GM12865 (cell line): ENCODE measurements at regions not wholly inside any gene's neighbourhood (a gene's known extent, or its start where the extent isn't known, plus 50 kb on each side); places are given as distances from the start of the nearest gene placed in this dataset.
A peak's percentile ranks its signal among the peaks of the same experiment; 100 is the strongest.

ENCODE experiments used
- DNase-seq: peaks from one replicate; pipeline ENCODE4 v3.0.0; 2010; ENCODE audit warnings: low read depth
- H3K4me3 ChIP-seq: 2 replicates; pipeline ENCODE4 v1.5.1; 2011; ENCODE audit warnings: mild to moderate bottlenecking, low read depth, low read length, control low read depth
- TF ChIP-seq, protein P1 (sequence below): IDR thresholded peaks from 2 replicates; pipeline ENCODE4 v1.5.1; 2011; ENCODE audit warnings: low read length, control low read depth, low read depth, inconsistent platforms; ENCODE audit not compliant: insufficient read depth; ENCODE audit errors: missing control alignments

DNA sequence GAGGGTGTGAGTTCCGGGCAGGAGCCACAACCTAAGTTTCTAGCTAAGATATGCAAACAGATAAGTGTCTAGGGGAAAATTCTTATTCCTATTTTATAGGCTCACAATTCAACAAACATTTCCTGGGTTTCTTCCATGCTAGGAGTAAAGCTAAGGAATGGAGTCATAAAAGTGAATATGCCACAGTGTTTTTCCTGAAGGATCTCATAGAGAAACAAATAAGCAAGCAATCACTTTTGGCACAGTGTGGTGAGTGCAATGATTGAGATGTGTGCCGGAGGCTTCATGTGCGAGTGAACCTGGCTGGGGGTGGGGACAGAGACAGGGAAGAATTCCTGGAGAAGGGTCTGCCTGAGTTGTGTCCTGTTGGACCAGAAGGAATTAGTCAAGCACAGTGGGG is 147.4 kb downstream of the TENT5C start:
- no peak overlapping the region for H3K4me3 ChIP-seq
- TF ChIP-seq, protein P1, sequence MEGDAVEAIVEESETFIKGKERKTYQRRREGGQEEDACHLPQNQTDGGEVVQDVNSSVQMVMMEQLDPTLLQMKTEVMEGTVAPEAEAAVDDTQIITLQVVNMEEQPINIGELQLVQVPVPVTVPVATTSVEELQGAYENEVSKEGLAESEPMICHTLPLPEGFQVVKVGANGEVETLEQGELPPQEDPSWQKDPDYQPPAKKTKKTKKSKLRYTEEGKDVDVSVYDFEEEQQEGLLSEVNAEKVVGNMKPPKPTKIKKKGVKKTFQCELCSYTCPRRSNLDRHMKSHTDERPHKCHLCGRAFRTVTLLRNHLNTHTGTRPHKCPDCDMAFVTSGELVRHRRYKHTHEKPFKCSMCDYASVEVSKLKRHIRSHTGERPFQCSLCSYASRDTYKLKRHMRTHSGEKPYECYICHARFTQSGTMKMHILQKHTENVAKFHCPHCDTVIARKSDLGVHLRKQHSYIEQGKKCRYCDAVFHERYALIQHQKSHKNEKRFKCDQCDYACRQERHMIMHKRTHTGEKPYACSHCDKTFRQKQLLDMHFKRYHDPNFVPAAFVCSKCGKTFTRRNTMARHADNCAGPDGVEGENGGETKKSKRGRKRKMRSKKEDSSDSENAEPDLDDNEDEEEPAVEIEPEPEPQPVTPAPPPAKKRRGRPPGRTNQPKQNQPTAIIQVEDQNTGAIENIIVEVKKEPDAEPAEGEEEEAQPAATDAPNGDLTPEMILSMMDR, result no peak
- DNase-seq, result no peak

DNA sequence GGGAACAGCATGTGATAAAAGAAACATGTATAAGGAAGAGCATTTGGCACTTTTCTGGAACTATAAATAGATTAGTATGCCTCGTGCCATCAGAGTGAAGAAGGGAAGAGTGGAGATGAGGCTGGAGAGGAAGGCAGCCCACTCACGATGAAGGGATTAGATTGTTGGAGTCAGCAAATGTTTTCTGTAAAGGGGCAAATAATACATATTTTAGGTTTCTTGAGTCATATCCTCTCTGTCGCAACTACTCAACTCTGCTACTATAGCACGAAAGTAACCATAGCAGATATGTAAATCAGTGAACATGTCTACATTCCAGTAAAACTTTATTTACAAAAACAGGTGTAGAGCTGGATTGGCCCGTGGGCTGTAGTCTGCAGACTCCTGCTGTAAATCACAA is 147.8 kb downstream of the TENT5C start:
- TF ChIP-seq, protein P1, result no peak
- no peak overlapping the region for H3K4me3 ChIP-seq
- DNase-seq, result no peak

DNA sequence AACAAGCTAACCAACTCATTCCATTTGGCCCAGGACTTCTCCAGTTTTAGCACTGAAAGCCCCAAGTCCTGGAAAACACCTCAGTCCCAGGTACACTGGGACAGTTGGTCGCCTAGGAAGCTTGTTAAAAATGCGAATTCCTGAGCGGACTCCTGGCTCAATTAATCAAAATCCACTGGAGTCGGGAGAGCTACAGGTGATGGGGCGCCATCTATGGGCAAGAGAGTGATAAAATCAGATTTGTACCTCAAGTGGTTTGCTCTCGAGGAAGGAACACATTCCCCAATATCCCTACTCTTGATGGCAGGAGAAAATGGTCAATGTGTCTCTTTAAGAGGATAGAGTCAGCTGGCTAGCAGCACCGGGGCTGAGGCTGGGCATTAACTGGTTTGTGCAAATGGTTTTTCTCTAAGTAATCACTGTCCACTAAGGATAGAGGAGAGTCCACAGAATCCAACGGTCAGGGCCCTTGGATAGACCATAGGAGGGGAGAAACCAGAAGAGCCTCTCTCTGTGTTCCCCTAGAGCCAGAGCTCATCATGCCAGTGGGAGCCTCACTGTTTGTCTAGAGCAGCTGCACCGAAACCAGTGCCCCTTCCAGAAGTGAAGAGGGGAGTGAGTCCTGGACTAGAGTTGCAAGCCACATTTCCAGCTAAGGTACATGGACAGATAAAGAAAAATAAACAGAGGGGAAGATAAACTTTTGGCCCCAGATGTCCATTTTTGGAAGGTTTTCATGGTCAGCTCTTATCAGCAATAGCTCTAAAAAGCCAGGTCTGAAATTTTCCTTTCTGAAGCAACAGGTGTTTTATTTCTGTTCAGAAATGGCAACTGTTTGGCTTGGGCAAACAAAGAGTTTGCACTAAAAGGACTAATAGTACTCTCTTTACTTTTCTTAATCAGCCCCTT is 148.5 kb downstream of the TENT5C start:
- no peak overlapping the region for H3K4me3 ChIP-seq
- TF ChIP-seq, protein P1, result peak; percentile 67
- DNase-seq, result peak; percentile 59

DNA sequence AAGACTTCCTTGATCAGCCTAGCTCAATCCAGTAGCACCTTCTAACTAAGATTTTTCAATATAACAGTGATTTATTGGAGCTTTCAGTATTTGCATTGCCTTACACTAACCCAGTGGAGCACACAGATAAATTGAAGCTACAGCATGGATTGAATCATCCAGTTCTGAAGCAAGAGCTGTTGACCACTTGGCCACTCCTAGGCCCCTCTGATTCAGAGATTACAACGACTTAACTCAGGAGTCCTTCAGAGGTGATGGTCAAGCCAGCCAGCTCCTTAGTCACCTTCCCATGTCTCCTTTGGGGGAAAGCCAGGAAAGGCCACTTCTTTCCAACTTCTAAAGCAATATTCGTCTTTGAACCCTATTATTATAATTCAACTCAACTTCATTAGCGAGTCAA is 151.8 kb downstream of the TENT5C start:
- TF ChIP-seq, protein P1, result no peak
- no peak for DNase-seq
- no peak overlapping the region for H3K4me3 ChIP-seq

DNA sequence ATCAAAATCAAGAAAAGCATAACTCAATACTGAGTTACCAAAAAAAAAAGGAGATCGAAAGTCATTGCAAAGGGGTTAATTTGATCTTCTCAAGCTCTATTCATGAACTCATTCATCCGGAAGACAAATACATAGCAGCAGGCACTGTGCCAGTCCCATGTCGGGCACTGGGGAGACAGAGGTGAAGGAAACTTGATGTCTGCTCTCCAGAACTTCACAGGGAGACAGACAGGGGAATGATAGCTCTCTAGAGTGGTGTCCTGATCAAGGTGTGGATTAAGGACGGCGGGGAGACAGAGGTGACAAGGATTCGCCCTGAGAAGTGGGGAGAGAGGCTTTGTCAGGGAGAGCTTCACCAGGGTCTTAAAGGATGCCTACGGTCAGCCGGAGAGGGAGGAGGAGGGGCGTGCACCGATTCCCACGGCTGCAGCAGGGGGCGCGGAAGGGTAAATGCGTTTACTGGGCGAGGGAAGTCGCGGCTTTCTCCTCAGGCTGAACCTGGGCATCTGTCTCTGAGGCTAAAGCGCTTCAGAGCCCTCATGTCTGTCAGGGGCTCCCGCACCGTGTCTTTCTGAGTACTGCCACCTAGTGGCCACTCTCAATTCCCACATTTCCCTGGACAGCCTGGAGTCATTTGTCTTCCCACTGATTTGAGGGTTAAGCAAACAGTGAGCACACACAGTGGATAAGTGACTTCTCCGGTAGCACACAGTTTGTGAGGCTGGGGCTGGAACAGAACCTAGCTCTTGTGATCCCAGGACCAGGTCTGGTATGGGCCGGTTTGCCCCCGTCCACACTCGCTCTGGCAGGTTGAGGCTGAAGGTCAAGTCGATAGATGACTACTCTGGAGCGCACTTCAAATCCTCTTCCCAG is 152.8 kb downstream of the TENT5C start:
- DNase-seq, result peak; percentile 74
- TF ChIP-seq, protein P1, result peak; percentile 75
- no peak overlapping the region for H3K4me3 ChIP-seq

DNA sequence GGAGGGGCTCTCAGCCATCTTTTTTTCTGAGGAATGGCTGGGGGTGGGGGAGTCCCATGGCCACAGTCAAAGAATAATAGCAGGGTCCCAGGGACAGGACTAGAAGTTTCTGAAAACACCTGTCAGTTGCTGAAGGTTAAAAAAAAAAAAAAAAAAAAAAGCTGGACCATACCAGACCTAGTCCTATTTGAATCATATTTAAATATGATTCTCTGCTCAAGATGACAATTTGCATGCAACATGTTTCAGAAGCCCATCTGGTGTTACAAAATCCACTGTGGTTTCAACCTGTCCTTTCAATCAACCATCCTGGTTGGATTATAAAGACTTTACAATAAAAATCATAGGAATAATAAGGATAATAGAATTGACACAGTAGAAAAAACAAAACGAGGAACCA is 153.7 kb downstream of the TENT5C start:
- H3K4me3 ChIP-seq, result no peak overlapping the region
- TF ChIP-seq, protein P1, result no peak
- DNase-seq, result no peak
